ENCODE measurements at regions not wholly inside any gene's neighbourhood (a gene's known extent, or its start where the extent isn't known, plus 50 kb on each side); places are given as distances from the start of the nearest gene placed in this dataset.

GRCh38 chr17:36682773-36683172 is 81.4 kb downstream of the MRM1 start:
- TF ChIP-seq CTCF (IDR thresholded peaks at IDR 0.05) (no peak), POLR2A (IDR thresholded peaks at IDR 0.05) (no peak)
